ENCODE measurements at regions not wholly inside any gene's neighbourhood (a gene's known extent, or its start where the extent isn't known, plus 50 kb on each side); places are given as distances from the start of the nearest gene placed in this dataset.

- H3K9ac ChIP-seq (ENCODE audit: insufficient read depth in 1 of 2, low read length in 2 of 2), result no peak overlapping the region
- H3K4me1 ChIP-seq (ENCODE audit: control insufficient read depth in 5 of 5, insufficient read depth in 5 of 5, low read length in 5 of 5), result no peaks in the 10 kb centered on the region
- no peak for TF ChIP-seq CTCF (IDR thresholded peaks at IDR 0.05; ENCODE audit: control extremely low read depth, extremely low read depth)
- no peak for DNase-seq
- H3K27ac ChIP-seq (ENCODE audit: low read depth in 1 of 2, low read length in 1 of 2), result no peak overlapping the region
- H3K36me3 ChIP-seq (ENCODE audit: control insufficient read depth in 4 of 4, insufficient read depth in 4 of 4, low read length in 4 of 4), result no peaks in the 10 kb centered on the region
- peaks cover 0 to 5% (median 2%) of the 10 kb centered on the region in 4 donors for H3K9me3 ChIP-seq (ENCODE audit: control insufficient read depth in 4 of 4, insufficient read depth in 3 of 4, low read length in 3 of 4)
- no peak overlapping the region for H3K4me3 ChIP-seq
- no peaks in the 10 kb centered on the region for H3K27me3 ChIP-seq (ENCODE audit: control insufficient read depth in 3 of 3, insufficient read depth in 3 of 3, low read length in 2 of 3)
- 91 to 95% methylated on average over 1 of the region's 1 CpG for WGBS, 2 donors
- no peak for ATAC-seq (ENCODE audit: insufficient read depth, low FRiP score)
Measured at GRCh38 chr6:91965872-91966271, 1379.0 kb upstream of the MAP3K7 start.

GRCh38 chr6:91961671-91962070, 1374.8 kb upstream of the MAP3K7 start:
- DNase-seq, result no peak
- WGBS, 2 donors, result 92 to 98% methylated on average over 2 of the region's 2 CpGs
- ATAC-seq (ENCODE audit: insufficient read depth, low FRiP score), result no peak
- Histone ChIP-seq H3K4me1 (ENCODE audit: control insufficient read depth in 5 of 5, insufficient read depth in 5 of 5, low read length in 5 of 5) (no peaks in the 10 kb centered on the region), H3K4me3 (no peak overlapping the region), H3K27ac (ENCODE audit: low read depth in 1 of 2, low read length in 1 of 2) (no peak overlapping the region), H3K36me3 (ENCODE audit: control insufficient read depth in 4 of 4, insufficient read depth in 4 of 4, low read length in 4 of 4) (no peaks in the 10 kb centered on the region), H3K27me3 (ENCODE audit: control insufficient read depth in 3 of 3, insufficient read depth in 3 of 3, low read length in 2 of 3) (no peaks in the 10 kb centered on the region), H3K9me3 (ENCODE audit: control insufficient read depth in 4 of 4, insufficient read depth in 3 of 4, low read length in 3 of 4) (peaks cover 0 to 5% (median 2%) of the 10 kb centered on the region in 4 donors), H3K9ac (ENCODE audit: insufficient read depth in 1 of 2, low read length in 2 of 2) (no peak overlapping the region)
- TF ChIP-seq CTCF (IDR thresholded peaks at IDR 0.05; ENCODE audit: control extremely low read depth, extremely low read depth), result no peak

GRCh38 chr6:91961236-91961635, 1374.4 kb upstream of the MAP3K7 start:
- DNase-seq (no peak), ATAC-seq (ENCODE audit: insufficient read depth, low FRiP score) (no peak)
- Histone ChIP-seq H3K36me3 (ENCODE audit: control insufficient read depth in 4 of 4, insufficient read depth in 4 of 4, low read length in 4 of 4) (no peaks in the 10 kb centered on the region), H3K27me3 (ENCODE audit: control insufficient read depth in 3 of 3, insufficient read depth in 3 of 3, low read length in 2 of 3) (no peaks in the 10 kb centered on the region), H3K9me3 (ENCODE audit: control insufficient read depth in 4 of 4, insufficient read depth in 3 of 4, low read length in 3 of 4) (peaks cover 0 to 5% (median 0%) of the 10 kb centered on the region in 4 donors), H3K4me3 (no peak overlapping the region), H3K4me1 (ENCODE audit: control insufficient read depth in 5 of 5, insufficient read depth in 5 of 5, low read length in 5 of 5) (no peaks in the 10 kb centered on the region), H3K27ac (ENCODE audit: low read depth in 1 of 2, low read length in 1 of 2) (no peak overlapping the region), H3K9ac (ENCODE audit: insufficient read depth in 1 of 2, low read length in 2 of 2) (no peak overlapping the region)
- WGBS, 2 donors, result 95 to 98% methylated on average over 3 of the region's 3 CpGs
- TF ChIP-seq CTCF (IDR thresholded peaks at IDR 0.05; ENCODE audit: control extremely low read depth, extremely low read depth), result no peak

- H3K4me3 ChIP-seq, result no peak overlapping the region
- no peak overlapping the region for H3K9ac ChIP-seq (ENCODE audit: insufficient read depth in 1 of 2, low read length in 2 of 2)
- no peaks in the 10 kb centered on the region for H3K27me3 ChIP-seq (ENCODE audit: control insufficient read depth in 3 of 3, insufficient read depth in 3 of 3, low read length in 2 of 3)
- DNase-seq (no peak), ATAC-seq (ENCODE audit: insufficient read depth, low FRiP score) (no peak)
- H3K36me3 ChIP-seq (ENCODE audit: control insufficient read depth in 4 of 4, insufficient read depth in 4 of 4, low read length in 4 of 4), result no peaks in the 10 kb centered on the region
- no peaks in the 10 kb centered on the region for H3K9me3 ChIP-seq (ENCODE audit: control insufficient read depth in 4 of 4, insufficient read depth in 3 of 4, low read length in 3 of 4)
- no peak for TF ChIP-seq CTCF (IDR thresholded peaks at IDR 0.05; ENCODE audit: control extremely low read depth, extremely low read depth)
- WGBS, 2 donors, result 88 to 89% methylated on average over 2 of the region's 2 CpGs
- no peak overlapping the region for H3K27ac ChIP-seq (ENCODE audit: low read depth in 1 of 2, low read length in 1 of 2)
- no peaks in the 10 kb centered on the region for H3K4me1 ChIP-seq (ENCODE audit: control insufficient read depth in 5 of 5, insufficient read depth in 5 of 5, low read length in 5 of 5)
Measured at GRCh38 chr6:91941838-91942237, 1355.0 kb upstream of the MAP3K7 start.

Data from lung (tissue), 11 donors.